AG10803 (cell line): ENCODE measurements at regions not wholly inside any gene's neighbourhood (a gene's known extent, or its start where the extent isn't known, plus 50 kb on each side); places are given as distances from the start of the nearest gene placed in this dataset.
"Not testable (repeated sequence)": the region's sequence is repeated elsewhere in the genome, so short reads cannot be mapped to it uniquely, and the experiment has no call there.

Experiments used
- DNase-seq: peaks from one replicate; pipeline ENCODE4 v3.0.0; 2010; ENCODE audit warnings: low read depth
- H3K4me3 ChIP-seq: 2 replicates; pipeline ENCODE4 v1.5.1; 2011; ENCODE audit warnings: mild to moderate bottlenecking, low read length, control low read depth
- CTCF ChIP-seq: conservative IDR thresholded peaks from 2 replicates; pipeline ENCODE4 v1.5.1; 2011; ENCODE audit warnings: mild to moderate bottlenecking, low read length, control low read depth, inconsistent platforms

GRCh38 chrY:12309212-12309611 is 391.8 kb upstream of the USP9Y start:
- no peak for DNase-seq
- TF ChIP-seq CTCF: peak; percentile 23
- no peak overlapping the region for H3K4me3 ChIP-seq

- H3K4me3 ChIP-seq: no peak overlapping the region
- no peak for DNase-seq
These were observed 390.2 kb upstream of the USP9Y start for GRCh38 chrY:12310832-12311231.

GRCh38 chrY:12327751-12328150 is 373.3 kb upstream of the USP9Y start:
- DNase-seq: peak; percentile 0
- no peak overlapping the region for H3K4me3 ChIP-seq
- no peak for TF ChIP-seq CTCF

More at GRCh38 chrY:12310832-12311231, 390.2 kb upstream of the USP9Y start:
- no peak for TF ChIP-seq CTCF

GRCh38 chrY:12331917-12332316 is 369.1 kb upstream of the USP9Y start:
- not testable (repeated sequence) for DNase-seq, H3K4me3 ChIP-seq

GRCh38 chrY:12343211-12343610 is 357.8 kb upstream of the USP9Y start:
- no peak overlapping the region for H3K4me3 ChIP-seq
- DNase-seq: no peak
- TF ChIP-seq CTCF: no peak

- no peak for TF ChIP-seq CTCF
- no peak for DNase-seq
These were observed 352.9 kb upstream of the USP9Y start for GRCh38 chrY:12348181-12348580.

GRCh38 chrY:12357204-12357603 is 343.8 kb upstream of the USP9Y start:
- no peak overlapping the region for H3K4me3 ChIP-seq
- no peak for TF ChIP-seq CTCF
- no peak for DNase-seq

More at GRCh38 chrY:12348181-12348580, 352.9 kb upstream of the USP9Y start:
- H3K4me3 ChIP-seq: no peak overlapping the region

- no peak overlapping the region for H3K4me3 ChIP-seq
- TF ChIP-seq CTCF: no peak
- DNase-seq: no peak
These were observed 343.4 kb upstream of the USP9Y start for GRCh38 chrY:12357655-12358054.
